ENCODE measurements at regions not wholly inside any gene's neighbourhood (a gene's known extent, or its start where the extent isn't known, plus 50 kb on each side); places are given as distances from the start of the nearest gene placed in this dataset.

DNA sequence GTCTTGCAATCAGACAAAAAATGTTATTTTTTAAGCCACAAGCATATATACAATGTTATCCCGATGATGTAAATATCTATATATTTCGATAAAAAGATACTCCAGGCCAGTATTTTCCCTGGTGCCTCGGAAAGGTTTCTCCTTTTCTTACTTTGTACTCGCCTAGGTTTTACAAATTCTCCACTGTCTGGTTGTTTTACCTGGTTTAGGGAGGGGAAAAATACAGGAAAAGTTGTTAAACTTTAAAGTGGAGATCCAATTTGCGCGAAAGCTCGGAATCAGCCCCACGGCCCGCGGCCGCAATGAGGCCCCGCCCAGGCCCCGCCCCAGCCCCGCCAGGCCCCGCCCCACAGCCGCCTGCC lies 58.4 kb upstream of the WNT7B start:
- TF ChIP-seq, protein P1, sequence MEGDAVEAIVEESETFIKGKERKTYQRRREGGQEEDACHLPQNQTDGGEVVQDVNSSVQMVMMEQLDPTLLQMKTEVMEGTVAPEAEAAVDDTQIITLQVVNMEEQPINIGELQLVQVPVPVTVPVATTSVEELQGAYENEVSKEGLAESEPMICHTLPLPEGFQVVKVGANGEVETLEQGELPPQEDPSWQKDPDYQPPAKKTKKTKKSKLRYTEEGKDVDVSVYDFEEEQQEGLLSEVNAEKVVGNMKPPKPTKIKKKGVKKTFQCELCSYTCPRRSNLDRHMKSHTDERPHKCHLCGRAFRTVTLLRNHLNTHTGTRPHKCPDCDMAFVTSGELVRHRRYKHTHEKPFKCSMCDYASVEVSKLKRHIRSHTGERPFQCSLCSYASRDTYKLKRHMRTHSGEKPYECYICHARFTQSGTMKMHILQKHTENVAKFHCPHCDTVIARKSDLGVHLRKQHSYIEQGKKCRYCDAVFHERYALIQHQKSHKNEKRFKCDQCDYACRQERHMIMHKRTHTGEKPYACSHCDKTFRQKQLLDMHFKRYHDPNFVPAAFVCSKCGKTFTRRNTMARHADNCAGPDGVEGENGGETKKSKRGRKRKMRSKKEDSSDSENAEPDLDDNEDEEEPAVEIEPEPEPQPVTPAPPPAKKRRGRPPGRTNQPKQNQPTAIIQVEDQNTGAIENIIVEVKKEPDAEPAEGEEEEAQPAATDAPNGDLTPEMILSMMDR (IDR thresholded peaks at IDR 0.05) = no peak
- no peak for TF ChIP-seq POLR2A (IDR thresholded peaks at IDR 0.05)
